H1 (cell line): ENCODE measurements at regions not wholly inside any gene's neighbourhood (a gene's known extent, or its start where the extent isn't known, plus 50 kb on each side); places are given as distances from the start of the nearest gene placed in this dataset.

Experiments used
- CTCF ChIA-PET: fragments of 300-600 bp; sonication (Branson Sonifier 250); formaldehyde crosslinking; loops from one replicate; lab custom pipeline; 2021; ENCODE audit not compliant: partially characterized antibody; lab: Charles Lee
- POLR2A ChIA-PET: fragments of 300-600 bp; sonication (Branson Sonifier 250); formaldehyde crosslinking; loops from one replicate; lab custom pipeline; 2021; ENCODE audit warnings: inconsistent platforms; ENCODE audit not compliant: partially characterized antibody; lab: Charles Lee
- DNase-seq, 2 experiments: peaks; one replicate each; pipeline versions ENCODE4 v3.0.0 to v3.0.0-alpha.2; 2010 to 2022; ENCODE audit warnings: low spot score in 2 of 2, low read depth in 1 of 2, mixed read lengths in 1 of 2
- FAIRE-seq: peaks from 2 replicates; lab custom pipeline; 2011; peaks lifted over from hg19 to GRCh38; lab: Jason Lieb, UNC
- H2AFZ ChIP-seq: 2 replicates; pipeline ENCODE4 v1.8.1; 2012; ENCODE audit warnings: low read length, inconsistent platforms
- H2AK5ac ChIP-seq: 2 replicates; pipeline ENCODE4 v1.6.1; 2013; ENCODE audit warnings: low read depth, low read length
- H2BK120ac ChIP-seq: replicated peaks from 2 replicates; pipeline ENCODE3; 2013; ENCODE audit warnings: low read depth, low read length, inconsistent platforms
- H2BK12ac ChIP-seq: 2 replicates; pipeline ENCODE4 v1.6.1; 2013; ENCODE audit warnings: low read depth, low read length
- H2BK15ac ChIP-seq: 2 replicates; pipeline ENCODE4 v1.6.1; 2013; ENCODE audit warnings: low read length
- H2BK20ac ChIP-seq: 2 replicates; pipeline ENCODE4 v1.6.1; 2013; ENCODE audit warnings: low read length
- H2BK5ac ChIP-seq: 2 replicates; pipeline ENCODE4 v1.6.1; 2013; ENCODE audit warnings: low read depth, low read length
- H3K14ac ChIP-seq: 2 replicates; pipeline ENCODE4 v1.6.1; 2013; ENCODE audit warnings: inconsistent platforms; ENCODE audit not compliant: insufficient read length
- H3K18ac ChIP-seq: 2 replicates; pipeline ENCODE4 v1.6.1; 2013; ENCODE audit warnings: low read length; ENCODE audit errors: extremely low read depth
- H3K23ac ChIP-seq: 2 replicates; pipeline ENCODE4 v1.6.1; 2013; ENCODE audit warnings: inconsistent platforms; ENCODE audit not compliant: insufficient read length
- H3K23me2 ChIP-seq: 2 replicates; pipeline ENCODE4 v1.6.1; 2013; ENCODE audit warnings: low read depth, low read length
- H3K27ac ChIP-seq: 2 replicates; pipeline ENCODE4 v1.6.1; 2011; ENCODE audit warnings: low read depth, low read length, inconsistent platforms
- H3K27me3 ChIP-seq, 4 experiments: replicated peaks in 1 of 4; 1 replicate in 1 of 4; 2 replicates in 3 of 4; pipeline versions ENCODE4 v1.6.1 to v1.8.1; 2011 to 2013; ENCODE audit warnings: low read length in 3 of 4, mild to moderate bottlenecking in 3 of 4, inconsistent platforms in 2 of 4, mixed read lengths in 2 of 4, moderate library complexity in 1 of 4; ENCODE audit not compliant: control insufficient read depth in 3 of 4, insufficient read depth in 3 of 4; ENCODE audit errors: extremely low read depth in 1 of 4
- H3K36me3 ChIP-seq, 4 experiments: 2 replicates each; pipeline versions ENCODE4 v1.6.1 to v1.8.1; 2011 to 2013; ENCODE audit warnings: mild to moderate bottlenecking in 4 of 4, low read length in 3 of 4, moderate library complexity in 2 of 4, control low read depth in 1 of 4, inconsistent platforms in 1 of 4; ENCODE audit not compliant: insufficient read depth in 4 of 4, control insufficient read depth in 2 of 4
- H3K4ac ChIP-seq: replicated peaks from 2 replicates; pipeline ENCODE3; 2013; ENCODE audit warnings: low read length, low read depth, mixed read lengths, inconsistent platforms; ENCODE audit not compliant: insufficient read length
- H3K4me1 ChIP-seq, 4 experiments: replicated peaks in 1 of 4; 1 replicate in 1 of 4; 2 replicates in 3 of 4; pipeline versions ENCODE4 v1.6.1 to v1.8.1; 2011 to 2013; ENCODE audit warnings: low read length in 3 of 4, inconsistent platforms in 2 of 4, mixed read lengths in 1 of 4; ENCODE audit not compliant: insufficient read depth in 4 of 4, control insufficient read depth in 3 of 4
- H3K4me2 ChIP-seq, 2 experiments: 2 replicates each; pipeline versions ENCODE4 v1.6.1 to v1.8.1; 2011 to 2013; ENCODE audit warnings: low read depth in 2 of 2, low read length in 2 of 2, control low read depth in 1 of 2, inconsistent platforms in 1 of 2, mild to moderate bottlenecking in 1 of 2; ENCODE audit not compliant: insufficient read depth in 1 of 2
- H3K4me3 ChIP-seq, 4 experiments: fragments of 200-600, 300-600 bp in 1 of 4; sonication (generic), shearing (Covaris generic), sonication (Bioruptor Twin) in 1 of 4; 2 replicates each; pipeline versions ENCODE4 v1.5.1 to v1.8.1; 2011 to 2016; ENCODE audit warnings: low read length in 4 of 4, low read depth in 3 of 4, control low read depth in 2 of 4, inconsistent platforms in 2 of 4, mild to moderate bottlenecking in 2 of 4, mixed read lengths in 1 of 4, moderate library complexity in 1 of 4; ENCODE audit not compliant: insufficient read depth in 2 of 4; ENCODE audit errors: extremely low read depth in 1 of 4
- H3K56ac ChIP-seq: replicated peaks from 2 replicates; pipeline ENCODE3; 2013; ENCODE audit warnings: low read depth, mild to moderate bottlenecking, mixed read lengths, low read length, inconsistent platforms; ENCODE audit not compliant: insufficient read length
- H3K79me1 ChIP-seq: 2 replicates; pipeline ENCODE4 v1.6.1; 2013; ENCODE audit warnings: low read depth, low read length, control low read depth
- H3K79me2 ChIP-seq, 2 experiments: 2 replicates each; pipeline versions ENCODE4 v1.6.1 to v1.8.1; 2012 to 2013; ENCODE audit warnings: low read length in 2 of 2, mild to moderate bottlenecking in 2 of 2, inconsistent platforms in 1 of 2; ENCODE audit not compliant: insufficient read depth in 2 of 2, control insufficient read depth in 1 of 2
- H3K9ac ChIP-seq, 4 experiments: replicated peaks in 1 of 4; 1 replicate in 1 of 4; 2 replicates in 3 of 4; pipeline versions ENCODE4 v1.6.1 to v1.8.1; 2011 to 2013; ENCODE audit warnings: low read depth in 3 of 4, low read length in 3 of 4, control low read depth in 2 of 4, mild to moderate bottlenecking in 2 of 4, moderate library complexity in 2 of 4, inconsistent platforms in 1 of 4; ENCODE audit errors: extremely low read depth in 1 of 4
- H3K9me3 ChIP-seq, 2 experiments: 2 replicates each; pipeline versions ENCODE4 v1.6.1 to v1.8.1; 2012 to 2013; ENCODE audit warnings: mild to moderate bottlenecking in 2 of 2, moderate library complexity in 2 of 2, control low read depth in 1 of 2, inconsistent platforms in 1 of 2, low read depth in 1 of 2, low read length in 1 of 2, mixed read lengths in 1 of 2; ENCODE audit not compliant: insufficient read depth in 2 of 2
- H4K20me1 ChIP-seq, 2 experiments: replicated peaks in 1 of 2; 2 replicates each; pipeline versions ENCODE3 to v1.8.1; 2011 to 2013; ENCODE audit warnings: inconsistent platforms in 2 of 2, low read length in 2 of 2, mild to moderate bottlenecking in 1 of 2; ENCODE audit not compliant: insufficient read depth in 2 of 2, control insufficient read depth in 1 of 2
- H4K5ac ChIP-seq: 2 replicates; pipeline ENCODE4 v1.6.1; 2013; ENCODE audit warnings: low read length, low read depth, mixed read lengths, inconsistent platforms; ENCODE audit not compliant: insufficient read length
- H4K8ac ChIP-seq: 2 replicates; pipeline ENCODE4 v1.8.0; 2013; ENCODE audit warnings: mild to moderate bottlenecking, moderate library complexity, low read length, inconsistent platforms; ENCODE audit not compliant: insufficient read depth; ENCODE audit errors: extremely low read depth
- H4K91ac ChIP-seq: replicated peaks from 2 replicates; pipeline ENCODE3; 2013; ENCODE audit warnings: low read length, mixed read lengths, inconsistent platforms; ENCODE audit not compliant: insufficient read length
- CREB1 ChIP-seq: IDR thresholded peaks from 2 replicates; pipeline ENCODE4 v1.6.1; 2012; ENCODE audit warnings: inconsistent platforms
- JUND ChIP-seq: IDR thresholded peaks from 2 replicates; pipeline ENCODE4 v1.6.1; 2011; ENCODE audit warnings: mild to moderate bottlenecking, improper control_type of control experiment, low read length
- RXRA ChIP-seq: IDR thresholded peaks from 2 replicates; pipeline ENCODE4 v1.6.1; 2011; ENCODE audit warnings: low read depth, mild to moderate bottlenecking, low read length, moderate library complexity; ENCODE audit not compliant: insufficient read depth
- WGBS, 2 experiments: shearing (Covaris generic) in 1 of 2; methylation state at CpG; one replicate each; pipeline versions ENCODE4 v1.1.6 to v1.1.7; 2013 to 2015; ENCODE audit warnings: low lambda C conversion rate in 2 of 2, mixed read lengths in 2 of 2, inconsistent platforms in 1 of 2, low coverage in 1 of 2, missing lambda C conversion rate in 1 of 2; ENCODE audit not compliant: insufficient replicate concordance in 2 of 2, insufficient coverage in 1 of 2, insufficient read length in 1 of 2; ENCODE audit errors: extremely low coverage in 1 of 2, missing lambda C conversion rate in 1 of 2; 5-methylcytosine and 5-hydroxymethylcytosine counted together

GRCh38 chr14:34254571-34254970 is 207.5 kb downstream of the SPTSSA start:
- Histone ChIP-seq H2BK12ac (no peak overlapping the region), H3K56ac (no peak overlapping the region), H4K91ac (no peak overlapping the region), H2BK5ac (no peak overlapping the region), H3K4me3 (no peak overlapping the region), H3K4ac (no peak overlapping the region), H2BK20ac (no peak overlapping the region), H3K27me3 (no peaks in the 10 kb centered on the region), H4K20me1 (no peaks in the 10 kb centered on the region), H3K18ac (no peak overlapping the region), H3K14ac (no peak overlapping the region), H2AK5ac (no peak overlapping the region), H3K4me2 (no peak overlapping the region), H3K27ac (no peak overlapping the region), H2BK120ac (no peak overlapping the region), H3K36me3 (no peaks in the 10 kb centered on the region), H3K23ac (no peak overlapping the region), H3K23me2 (no peaks in the 10 kb centered on the region), H2AFZ (no peak overlapping the region), H4K8ac (no peak overlapping the region), H3K9me3 (no peaks in the 10 kb centered on the region), H4K5ac (no peak overlapping the region), H2BK15ac (no peak overlapping the region), H3K79me1 (no peaks in the 10 kb centered on the region), H3K79me2 (no peaks in the 10 kb centered on the region), H3K9ac (no peak overlapping the region), H3K4me1 (no peaks in the 10 kb centered on the region)
- TF ChIP-seq JUND (no peak), CREB1 (no peak), RXRA (no peak)
- WGBS, 2 experiments: 91% methylated on average over 5 of the region's 5 CpGs; no CpG with 5 or more reads in 1 of the 2 experiments
- POLR2A ChIA-PET: no interaction called here
- FAIRE-seq: no peak
- no peak for DNase-seq
- CTCF ChIA-PET: interaction anchor here (0.9 to 1.4 kb wide), 2 partner anchors 12 to 26 kb away, joined by 3 read pairs; no protein-coding TSS in a partner anchor
